GM10266 (cell line): ENCODE measurements at regions not wholly inside any gene's neighbourhood (a gene's known extent, or its start where the extent isn't known, plus 50 kb on each side); places are given as distances from the start of the nearest gene placed in this dataset.

Experiments
- DNase-seq: peaks from one replicate; pipeline ENCODE4 v3.0.0; 2012; ENCODE audit errors: extremely low spot score
- TF ChIP-seq, protein P1 (sequence below): IDR thresholded peaks from 2 replicates; pipeline ENCODE4 v1.5.1; 2012; ENCODE audit warnings: mild to moderate bottlenecking, low read depth; ENCODE audit not compliant: control insufficient read depth, insufficient read depth; ENCODE audit errors: missing control alignments

DNA sequence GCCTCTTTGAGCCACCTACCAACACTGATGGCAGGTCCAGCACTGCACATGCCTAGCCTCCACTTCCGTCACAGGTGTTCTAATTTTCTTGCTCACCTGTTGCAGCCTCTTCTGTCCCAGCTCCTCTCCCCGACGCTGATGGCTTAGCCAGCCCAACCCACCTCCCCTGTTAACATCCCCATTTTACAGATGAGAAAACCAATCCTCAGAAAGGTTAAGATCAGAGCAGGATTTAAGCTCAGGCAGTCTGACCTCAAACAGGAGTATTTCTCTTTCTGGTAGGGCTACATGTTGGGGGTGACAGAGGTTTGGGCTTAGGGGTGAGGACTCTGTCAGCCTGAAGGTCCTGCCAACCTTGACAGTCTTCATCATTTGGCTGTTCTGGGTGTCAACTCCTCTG is 74.5 kb upstream of the PITX1 start:
- DNase-seq, result no peak
- TF ChIP-seq, protein P1, sequence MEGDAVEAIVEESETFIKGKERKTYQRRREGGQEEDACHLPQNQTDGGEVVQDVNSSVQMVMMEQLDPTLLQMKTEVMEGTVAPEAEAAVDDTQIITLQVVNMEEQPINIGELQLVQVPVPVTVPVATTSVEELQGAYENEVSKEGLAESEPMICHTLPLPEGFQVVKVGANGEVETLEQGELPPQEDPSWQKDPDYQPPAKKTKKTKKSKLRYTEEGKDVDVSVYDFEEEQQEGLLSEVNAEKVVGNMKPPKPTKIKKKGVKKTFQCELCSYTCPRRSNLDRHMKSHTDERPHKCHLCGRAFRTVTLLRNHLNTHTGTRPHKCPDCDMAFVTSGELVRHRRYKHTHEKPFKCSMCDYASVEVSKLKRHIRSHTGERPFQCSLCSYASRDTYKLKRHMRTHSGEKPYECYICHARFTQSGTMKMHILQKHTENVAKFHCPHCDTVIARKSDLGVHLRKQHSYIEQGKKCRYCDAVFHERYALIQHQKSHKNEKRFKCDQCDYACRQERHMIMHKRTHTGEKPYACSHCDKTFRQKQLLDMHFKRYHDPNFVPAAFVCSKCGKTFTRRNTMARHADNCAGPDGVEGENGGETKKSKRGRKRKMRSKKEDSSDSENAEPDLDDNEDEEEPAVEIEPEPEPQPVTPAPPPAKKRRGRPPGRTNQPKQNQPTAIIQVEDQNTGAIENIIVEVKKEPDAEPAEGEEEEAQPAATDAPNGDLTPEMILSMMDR, result no peak

DNA sequence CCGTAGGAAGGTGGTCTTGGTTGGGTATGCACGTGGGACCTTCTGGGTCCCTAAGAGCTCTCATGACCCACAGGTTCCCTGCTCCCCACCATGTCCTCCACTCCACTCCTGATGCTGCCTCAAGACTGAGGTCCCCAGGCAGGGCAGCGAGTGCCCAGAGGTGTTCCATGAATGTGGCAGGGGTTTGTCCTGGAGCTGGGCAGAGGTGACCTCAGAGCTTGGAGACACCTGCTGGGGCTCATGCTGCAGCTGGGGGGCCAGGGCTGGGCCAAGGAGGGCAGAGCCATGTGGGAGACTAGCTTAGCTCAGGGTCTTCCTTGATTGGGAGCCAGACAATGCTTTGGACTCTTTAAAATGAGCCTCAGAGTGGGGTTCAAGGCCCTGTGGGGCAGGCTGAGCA is 74.0 kb upstream of the PITX1 start:
- no peak for DNase-seq
- TF ChIP-seq, protein P1, result no peak

DNA sequence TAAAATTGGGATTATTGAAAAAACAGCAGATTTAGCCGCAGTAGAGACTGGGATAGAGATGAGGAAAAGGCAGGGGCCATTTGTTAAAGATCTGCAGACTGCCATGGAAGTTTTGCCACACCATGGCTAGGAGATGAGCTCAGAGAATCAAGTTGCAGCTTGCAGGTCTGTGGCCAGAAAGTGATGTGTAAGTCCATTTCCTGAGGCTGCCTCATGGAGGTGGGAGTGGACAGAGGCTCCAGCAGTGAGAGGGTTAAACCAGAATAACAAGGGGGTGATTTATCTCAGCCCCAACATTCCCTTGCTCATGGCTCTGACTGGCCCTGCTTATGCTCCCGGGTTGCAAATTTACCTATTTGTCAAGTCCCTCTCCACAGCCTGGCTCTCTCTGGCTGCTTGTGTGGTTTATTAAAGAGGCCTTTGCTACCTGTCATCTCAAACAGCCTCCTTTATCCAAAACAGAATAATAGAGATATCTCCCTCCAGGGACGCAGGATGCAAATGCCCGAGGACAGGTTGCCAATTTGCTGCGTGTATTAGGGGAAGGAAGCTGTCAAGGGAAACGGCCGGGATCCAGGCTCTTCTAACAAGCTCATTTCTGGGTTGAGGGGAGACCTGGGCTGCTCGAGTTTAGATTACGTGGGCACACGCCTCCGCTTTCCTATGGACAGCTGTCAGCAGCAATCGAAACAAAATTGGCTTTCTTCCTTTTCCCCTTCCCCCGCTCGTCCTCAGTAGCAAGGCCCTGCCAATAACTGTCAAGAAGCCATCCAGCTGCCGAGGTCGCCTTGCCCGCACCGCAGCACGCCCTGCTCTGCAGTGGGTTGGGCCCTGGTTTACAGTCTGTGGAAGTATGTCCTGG is 72.8 kb upstream of the PITX1 start:
- TF ChIP-seq, protein P1, result no peak
- DNase-seq, result no peak

DNA sequence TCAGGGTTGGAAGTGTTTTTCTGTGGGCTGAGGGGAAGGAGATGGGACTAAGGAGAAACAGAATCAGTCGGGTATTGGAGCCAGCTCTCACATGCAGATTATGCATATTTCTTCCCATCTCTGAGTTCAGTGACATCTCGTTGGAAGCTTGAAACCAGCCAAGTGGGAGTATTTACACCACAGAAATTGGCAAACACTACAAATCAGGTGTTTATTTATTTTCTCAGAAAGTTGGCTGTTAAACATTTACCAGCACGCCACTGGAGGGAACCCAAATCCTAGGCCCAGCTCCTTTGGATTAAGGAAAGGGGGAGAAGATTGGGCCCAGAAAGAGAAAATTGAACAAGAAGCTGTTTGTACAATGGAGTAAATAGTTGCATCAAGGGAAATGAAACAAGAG is 72.1 kb upstream of the PITX1 start:
- no peak for DNase-seq
- TF ChIP-seq, protein P1, result no peak

DNA sequence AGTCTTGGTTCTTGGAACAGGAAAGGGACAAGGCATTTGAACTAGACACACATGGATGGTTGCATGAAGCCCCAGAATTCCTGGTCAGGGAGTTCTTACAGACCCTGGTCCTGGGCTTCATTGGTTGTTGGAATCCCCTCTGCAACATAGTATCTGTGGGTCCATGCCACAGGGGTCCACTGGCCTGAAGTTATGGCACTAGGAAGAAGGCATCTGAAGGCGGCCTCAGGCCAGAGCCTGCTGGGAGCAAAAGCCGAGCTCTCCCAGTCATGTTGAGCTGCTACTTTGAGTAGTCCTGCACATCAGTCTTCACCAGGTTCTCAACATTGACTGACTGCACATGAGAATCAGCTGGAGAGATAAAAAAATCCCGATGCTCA is 71.1 kb upstream of the PITX1 start:
- no peak for DNase-seq
- TF ChIP-seq, protein P1, result no peak

DNA sequence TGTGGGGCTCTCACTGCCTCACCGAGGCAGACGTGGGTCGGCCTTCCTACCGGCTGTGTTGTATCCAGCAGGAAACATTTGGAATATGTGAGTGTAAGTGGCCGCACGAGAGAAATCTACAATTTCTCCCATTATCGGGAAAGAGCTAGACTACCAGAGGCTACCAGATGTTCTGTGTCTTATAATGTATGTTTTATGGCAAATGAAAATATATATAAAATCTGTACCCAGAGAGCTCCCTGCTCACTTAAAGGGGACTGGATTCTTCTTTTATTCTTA is 69.5 kb upstream of the PITX1 start:
- TF ChIP-seq, protein P1, result no peak
- DNase-seq, result no peak

DNA sequence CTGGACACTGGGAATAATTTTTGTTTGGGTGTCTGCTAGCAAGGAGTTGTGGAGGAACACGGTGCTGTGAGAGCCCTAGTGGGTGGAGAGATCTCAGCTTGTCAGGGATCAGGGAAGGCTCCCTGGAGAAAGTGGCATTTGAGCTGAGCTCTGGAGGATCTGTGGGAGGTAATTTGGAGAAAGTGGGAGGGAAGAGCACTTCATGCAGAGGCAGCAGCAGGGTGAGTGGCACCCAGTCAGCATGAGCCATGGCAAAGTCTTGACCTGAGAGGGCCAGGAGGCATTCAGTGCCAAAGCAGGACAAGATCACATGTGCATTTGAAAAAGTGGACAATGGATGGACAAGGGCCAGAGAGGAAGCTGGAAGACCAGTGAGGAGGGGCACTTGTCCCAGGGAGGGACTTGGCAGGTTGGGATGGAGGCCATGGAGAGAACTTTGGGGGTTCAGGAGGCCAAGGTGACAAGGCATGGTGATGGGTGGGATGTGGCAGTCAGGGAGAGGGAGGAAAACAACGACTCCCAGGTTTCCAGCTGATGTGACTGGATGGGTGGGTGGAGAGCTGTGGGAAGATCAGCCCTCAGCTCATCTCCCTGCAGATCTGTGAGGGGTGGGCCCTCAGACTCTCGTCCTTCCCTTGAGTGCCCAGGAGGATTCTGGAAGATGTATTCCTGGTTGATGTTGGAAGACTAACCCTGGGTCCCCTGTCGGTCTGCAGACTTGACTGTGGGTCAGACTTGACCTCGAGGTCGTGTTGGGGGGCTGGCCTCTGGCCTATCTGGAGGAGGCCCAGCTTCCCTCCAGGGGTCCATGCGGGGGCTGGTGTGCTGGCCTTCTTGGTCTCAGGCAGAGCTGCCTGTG is 68.9 kb upstream of the PITX1 start:
- TF ChIP-seq, protein P1, result no peak
- no peak for DNase-seq
